ENCODE measurements at regions not wholly inside any gene's neighbourhood (a gene's known extent, or its start where the extent isn't known, plus 50 kb on each side); places are given as distances from the start of the nearest gene placed in this dataset.

- no peak for TF ChIP-seq CTCF (conservative IDR thresholded peaks at IDR 0.05; ENCODE audit: low read depth, low read length)
- no peak for DNase-seq (ENCODE audit: low read depth)
- no peak overlapping the region for H3K4me3 ChIP-seq (ENCODE audit: low read depth, low read length)
These were observed 200.3 kb downstream of the CMPK2 start for GRCh38 chr2:6665093-6666045.

GRCh38 chr2:6667326-6667725, 198.4 kb downstream of the CMPK2 start:
- DNase-seq (ENCODE audit: low read depth) = no peak
- TF ChIP-seq CTCF (conservative IDR thresholded peaks at IDR 0.05; ENCODE audit: low read depth, low read length) = no peak
- no peak overlapping the region for H3K4me3 ChIP-seq (ENCODE audit: low read depth, low read length)

GRCh38 chr2:6671913-6672312, 193.8 kb downstream of the CMPK2 start:
- DNase-seq (ENCODE audit: low read depth) = no peak
- H3K4me3 ChIP-seq (ENCODE audit: low read depth, low read length) = no peak overlapping the region
- no peak for TF ChIP-seq CTCF (conservative IDR thresholded peaks at IDR 0.05; ENCODE audit: low read depth, low read length)

GRCh38 chr2:6674381-6674780, 191.3 kb downstream of the CMPK2 start:
- H3K4me3 ChIP-seq (ENCODE audit: low read depth, low read length) = no peak overlapping the region
- no peak for TF ChIP-seq CTCF (conservative IDR thresholded peaks at IDR 0.05; ENCODE audit: low read depth, low read length)
- DNase-seq (ENCODE audit: low read depth) = peak; percentile 3

GRCh38 chr2:6675791-6676190, 189.9 kb downstream of the CMPK2 start:
- no peak for DNase-seq (ENCODE audit: low read depth)
- H3K4me3 ChIP-seq (ENCODE audit: low read depth, low read length) = no peak overlapping the region
- TF ChIP-seq CTCF (conservative IDR thresholded peaks at IDR 0.05; ENCODE audit: low read depth, low read length) = no peak

GRCh38 chr2:6676241-6676640, 189.5 kb downstream of the CMPK2 start:
- no peak for DNase-seq (ENCODE audit: low read depth)
- TF ChIP-seq CTCF (conservative IDR thresholded peaks at IDR 0.05; ENCODE audit: low read depth, low read length) = no peak
- no peak overlapping the region for H3K4me3 ChIP-seq (ENCODE audit: low read depth, low read length)

- no peak for TF ChIP-seq CTCF (conservative IDR thresholded peaks at IDR 0.05; ENCODE audit: low read depth, low read length)
- H3K4me3 ChIP-seq (ENCODE audit: low read depth, low read length) = no peak overlapping the region
- no peak for DNase-seq (ENCODE audit: low read depth)
These were observed 188.9 kb downstream of the CMPK2 start for GRCh38 chr2:6676776-6677175.

Data from choroid plexus epithelial cell (primary cell).